Fibroblast of pulmonary artery (primary cell): ENCODE measurements at regions not wholly inside any gene's neighbourhood (a gene's known extent, or its start where the extent isn't known, plus 50 kb on each side); places are given as distances from the start of the nearest gene placed in this dataset.

Experiments used
- DNase-seq: peaks from one replicate; pipeline ENCODE4 v3.0.0-alpha.2; 2010; ENCODE audit warnings: low read depth
- H3K4me3 ChIP-seq: replicated peaks from 2 replicates; pipeline ENCODE4 v1.5.1; 2011; ENCODE audit warnings: low read depth, mild to moderate bottlenecking, control low read depth, low read length, moderate library complexity
- TF ChIP-seq, protein P1 (sequence below): IDR thresholded peaks from 2 replicates; pipeline ENCODE4 v1.5.1; 2011; ENCODE audit warnings: mild to moderate bottlenecking, control low read depth, low read length, inconsistent platforms; ENCODE audit errors: missing control alignments

DNA sequence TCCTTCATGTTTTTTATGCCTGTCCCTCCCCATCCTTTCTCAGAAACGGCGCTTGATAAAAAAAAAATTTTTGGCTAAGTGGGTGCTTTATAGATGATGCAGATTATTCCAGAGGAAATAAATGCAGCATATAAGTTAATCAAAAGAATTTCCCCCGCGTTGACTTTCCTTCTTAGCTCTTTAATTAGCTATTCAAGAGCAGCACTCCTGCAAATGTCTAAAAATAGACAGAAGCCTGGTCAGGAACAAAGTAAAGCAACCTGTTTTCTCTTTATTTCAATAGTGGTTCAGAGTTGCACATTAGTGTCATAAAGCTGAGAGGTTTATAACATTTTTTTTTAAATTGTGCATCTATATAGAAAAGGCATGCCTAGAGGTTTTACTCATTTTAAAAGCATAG, 439.5 kb upstream of the LRRC7 start:
- TF ChIP-seq, protein P1, sequence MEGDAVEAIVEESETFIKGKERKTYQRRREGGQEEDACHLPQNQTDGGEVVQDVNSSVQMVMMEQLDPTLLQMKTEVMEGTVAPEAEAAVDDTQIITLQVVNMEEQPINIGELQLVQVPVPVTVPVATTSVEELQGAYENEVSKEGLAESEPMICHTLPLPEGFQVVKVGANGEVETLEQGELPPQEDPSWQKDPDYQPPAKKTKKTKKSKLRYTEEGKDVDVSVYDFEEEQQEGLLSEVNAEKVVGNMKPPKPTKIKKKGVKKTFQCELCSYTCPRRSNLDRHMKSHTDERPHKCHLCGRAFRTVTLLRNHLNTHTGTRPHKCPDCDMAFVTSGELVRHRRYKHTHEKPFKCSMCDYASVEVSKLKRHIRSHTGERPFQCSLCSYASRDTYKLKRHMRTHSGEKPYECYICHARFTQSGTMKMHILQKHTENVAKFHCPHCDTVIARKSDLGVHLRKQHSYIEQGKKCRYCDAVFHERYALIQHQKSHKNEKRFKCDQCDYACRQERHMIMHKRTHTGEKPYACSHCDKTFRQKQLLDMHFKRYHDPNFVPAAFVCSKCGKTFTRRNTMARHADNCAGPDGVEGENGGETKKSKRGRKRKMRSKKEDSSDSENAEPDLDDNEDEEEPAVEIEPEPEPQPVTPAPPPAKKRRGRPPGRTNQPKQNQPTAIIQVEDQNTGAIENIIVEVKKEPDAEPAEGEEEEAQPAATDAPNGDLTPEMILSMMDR, result no peak
- H3K4me3 ChIP-seq, result no peak overlapping the region
- DNase-seq, result no peak

DNA sequence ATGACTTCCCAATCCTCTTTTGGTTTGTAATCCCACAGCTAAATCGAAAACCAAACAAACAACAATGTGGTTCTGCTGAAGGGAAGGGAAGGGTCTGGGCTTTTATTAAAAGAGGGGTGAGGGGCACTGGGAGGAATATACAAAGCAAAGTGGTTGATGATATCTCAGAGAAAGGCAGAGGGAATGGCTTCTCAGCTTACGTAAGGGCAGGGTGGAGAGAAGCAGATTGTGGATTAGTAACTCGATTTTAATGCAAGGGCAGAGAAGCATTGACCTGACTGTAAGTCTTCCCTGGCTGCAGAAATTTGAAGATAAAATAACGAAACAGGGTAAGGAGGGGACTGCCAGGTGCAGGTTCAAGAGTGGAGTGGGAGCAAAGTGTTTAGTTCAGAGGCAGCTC, 438.2 kb upstream of the LRRC7 start:
- DNase-seq, result no peak
- TF ChIP-seq, protein P1, result no peak
- no peak overlapping the region for H3K4me3 ChIP-seq

DNA sequence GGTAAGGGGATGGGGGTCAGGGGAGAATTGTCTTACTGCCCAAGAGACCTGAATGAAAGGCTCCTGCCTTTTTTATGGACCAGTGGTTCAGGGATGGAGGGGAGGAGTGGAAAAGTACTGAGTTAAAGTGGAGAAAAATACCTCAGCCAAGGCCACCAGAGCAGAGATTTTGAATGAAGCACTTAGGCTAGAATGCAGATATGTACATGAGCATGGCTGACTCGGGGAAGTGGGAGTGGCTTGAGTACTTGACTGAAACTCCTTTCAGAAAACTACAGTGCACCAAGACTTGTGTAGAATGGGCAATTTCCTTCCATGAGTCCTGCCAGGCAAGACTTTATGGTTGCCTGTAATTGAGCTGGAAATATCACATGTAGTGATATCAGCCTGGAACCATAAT, 429.6 kb upstream of the LRRC7 start:
- no peak for DNase-seq
- TF ChIP-seq, protein P1, result no peak
- no peak overlapping the region for H3K4me3 ChIP-seq

DNA sequence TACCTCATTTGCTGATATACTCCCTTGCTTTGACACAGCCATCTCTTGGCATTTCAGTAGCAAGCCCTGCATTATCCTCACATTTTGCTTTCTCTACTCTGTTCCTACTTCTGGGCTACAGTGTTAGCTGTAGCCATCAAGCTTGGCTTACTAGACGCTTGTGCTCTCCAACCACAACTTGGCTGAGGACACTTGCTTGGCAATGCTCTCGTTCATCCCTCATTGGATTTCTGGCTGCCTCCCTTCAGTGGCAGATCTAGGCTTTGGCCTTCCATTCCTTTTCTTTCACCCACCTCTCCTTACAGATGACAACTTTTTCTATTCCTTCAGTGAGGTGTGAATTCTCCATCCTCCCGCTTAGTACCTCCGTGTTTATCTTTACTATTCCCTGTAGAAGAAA, 428.7 kb upstream of the LRRC7 start:
- TF ChIP-seq, protein P1, result no peak
- DNase-seq, result no peak
- H3K4me3 ChIP-seq, result no peak overlapping the region

DNA sequence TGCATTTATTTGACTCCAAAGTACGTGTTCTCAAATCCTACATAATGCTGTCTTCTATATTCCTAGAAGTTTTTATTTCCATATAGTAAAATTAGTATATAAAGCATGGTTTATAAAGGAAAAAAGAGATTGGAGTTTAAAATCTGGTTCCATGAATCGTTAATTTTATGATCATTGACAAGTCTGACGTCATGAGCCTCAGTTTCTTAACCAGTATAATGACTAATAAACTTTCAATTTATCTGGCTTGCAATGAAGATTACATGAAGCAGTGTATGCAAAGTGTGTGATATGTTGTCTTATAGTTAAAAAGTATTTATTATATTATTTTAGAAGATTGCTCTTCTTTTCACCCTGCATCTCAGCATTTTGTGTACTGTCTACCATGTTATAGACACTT, 421.4 kb upstream of the LRRC7 start:
- DNase-seq, result no peak
- H3K4me3 ChIP-seq, result no peak overlapping the region

DNA sequence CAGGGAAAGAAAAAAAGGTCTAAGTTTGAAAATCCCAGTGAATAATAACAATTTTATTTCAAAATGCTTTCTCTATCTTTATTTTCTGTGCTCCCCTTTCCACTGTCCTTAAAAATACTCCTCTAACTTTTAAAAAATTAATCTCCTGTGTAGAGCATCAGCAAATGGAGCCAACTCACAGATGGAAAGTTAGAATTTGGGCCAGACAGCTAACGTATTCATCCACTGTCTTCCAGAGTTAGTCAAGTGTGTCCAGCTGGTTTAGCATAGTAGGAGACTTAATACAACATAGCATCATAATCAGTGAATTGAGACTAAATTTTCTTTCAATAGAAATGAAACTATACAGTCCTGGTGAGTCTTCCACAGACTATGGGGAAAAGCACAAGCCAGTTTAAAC, 419.0 kb upstream of the LRRC7 start:
- no peak for DNase-seq
- TF ChIP-seq, protein P1, result no peak
- H3K4me3 ChIP-seq, result no peak overlapping the region

More for the DNA sequence above, 421.4 kb upstream of the LRRC7 start:
- TF ChIP-seq, protein P1, result no peak

DNA sequence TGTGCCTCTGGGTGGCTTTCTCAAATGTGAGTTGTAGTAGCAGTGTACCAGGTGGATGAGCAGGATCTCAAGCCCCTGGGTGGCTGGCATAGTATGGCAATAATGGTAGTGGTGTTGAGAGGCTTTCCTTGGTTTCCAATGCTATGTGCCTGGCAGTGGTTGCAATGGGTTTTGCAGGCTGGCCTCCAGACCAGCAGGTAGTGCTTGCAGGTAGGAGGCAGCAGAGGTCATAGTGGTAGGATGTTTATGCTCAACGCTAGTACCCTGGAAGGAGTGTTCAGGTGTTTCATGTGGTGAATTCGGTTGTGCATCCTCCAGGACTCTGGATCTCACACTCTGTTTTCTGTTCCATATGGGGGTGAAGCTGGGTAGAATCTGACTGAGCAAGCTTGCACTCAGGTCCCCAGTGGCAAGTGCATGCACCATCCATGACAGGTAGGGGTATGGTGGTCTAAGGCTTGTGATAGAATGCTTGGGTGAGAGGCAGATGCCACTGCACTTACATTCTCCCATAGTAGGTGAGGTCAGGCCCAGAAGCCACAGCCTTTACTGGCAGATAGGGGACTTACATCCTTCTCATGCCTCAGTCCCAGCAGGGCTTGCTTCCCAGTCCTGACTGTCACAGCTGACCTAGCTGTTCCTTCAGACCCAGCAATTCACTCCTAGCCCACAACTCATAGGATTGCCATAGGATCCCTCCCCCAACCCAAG, 410.5 kb upstream of the LRRC7 start:
- no peak overlapping the region for H3K4me3 ChIP-seq
- no peak for DNase-seq
- TF ChIP-seq, protein P1, result no peak
